ENCODE measurements at regions not wholly inside any gene's neighbourhood (a gene's known extent, or its start where the extent isn't known, plus 50 kb on each side); places are given as distances from the start of the nearest gene placed in this dataset.

- DNase-seq, result no peak
- Histone ChIP-seq H3K9me3 (no peaks in the 10 kb centered on the region), H3K4me3 (no peak overlapping the region), H3K27me3 (no peaks in the 10 kb centered on the region), H3K27ac (no peak overlapping the region), H3K4me1 (no peaks in the 10 kb centered on the region), H3K36me3 (no peaks in the 10 kb centered on the region)
- no peak for TF ChIP-seq POLR2AphosphoS5 (IDR thresholded peaks at IDR 0.05)
- no peak for TF ChIP-seq EP300 (IDR thresholded peaks at IDR 0.05; ENCODE audit: low read depth)
- TF ChIP-seq POLR2A (IDR thresholded peaks at IDR 0.05), result no peak
- TF ChIP-seq CTCF (IDR thresholded peaks at IDR 0.05), result peak in 2 of 5 experiments; percentile 28 to 30
- intact Hi-C loops (cut with DNase I; ENCODE audit: low total_unique reads), result no loop called here
- in situ Hi-C loops (cut with MboI; ENCODE audit: low pct_ligation_motif_present in 1 of 4, low pct_unique_long_range_greater_than_20kb in 1 of 4, low sequenced_read_pairs in 3 of 4), result no loop called here
Measured at GRCh38 chr10:25758041-25758457, 176.0 kb upstream of the MYO3A start.

- Histone ChIP-seq H3K4me1 (no peaks in the 10 kb centered on the region), H3K9me3 (no peaks in the 10 kb centered on the region), H3K36me3 (no peaks in the 10 kb centered on the region), H3K27me3 (no peaks in the 10 kb centered on the region), H3K4me3 (no peak overlapping the region), H3K27ac (no peak overlapping the region)
- TF ChIP-seq POLR2A (IDR thresholded peaks at IDR 0.05) (no peak), POLR2AphosphoS5 (IDR thresholded peaks at IDR 0.05) (no peak), EP300 (IDR thresholded peaks at IDR 0.05; ENCODE audit: low read depth) (no peak), CTCF (IDR thresholded peaks at IDR 0.05) (no peak)
- in situ Hi-C loops (cut with MboI; ENCODE audit: low pct_ligation_motif_present in 1 of 4, low pct_unique_long_range_greater_than_20kb in 1 of 4, low sequenced_read_pairs in 3 of 4), result no loop called here
- no peak for DNase-seq
- WGBS, 2 donors (ENCODE audit: low coverage in 1 of 2), result 0 to 22% methylated on average over 1 of the region's 1 CpG
- intact Hi-C loops (cut with DNase I; ENCODE audit: low total_unique reads), result no loop called here
Measured at GRCh38 chr10:25758511-25758910, 175.5 kb upstream of the MYO3A start.

DNA sequence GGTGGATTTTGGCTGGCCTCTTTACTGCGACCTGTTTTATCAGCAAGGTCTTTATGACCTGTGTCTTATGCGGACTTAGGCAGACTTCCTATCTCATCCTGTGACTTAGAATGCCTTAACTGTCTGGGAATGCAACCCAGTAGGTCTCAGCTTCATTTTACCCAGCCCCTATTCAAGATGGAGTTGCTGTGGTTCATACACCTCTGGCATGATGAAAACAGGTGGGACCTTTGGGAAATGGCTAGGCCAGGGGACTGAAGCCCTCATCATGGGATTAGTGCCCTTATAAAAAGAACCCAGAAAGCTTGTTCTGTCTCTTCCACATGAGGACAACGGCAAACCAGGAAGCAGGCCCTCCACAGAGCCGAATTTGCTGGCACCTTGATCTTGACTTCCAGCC is 172.1 kb upstream of the MYO3A start:
- DNase-seq, result no peak
- H3K9me3 ChIP-seq, result no peaks in the 10 kb centered on the region
- intact Hi-C loops (cut with DNase I; ENCODE audit: low total_unique reads) (no loop called here), in situ Hi-C loops (cut with MboI; ENCODE audit: low pct_ligation_motif_present in 1 of 4, low pct_unique_long_range_greater_than_20kb in 1 of 4, low sequenced_read_pairs in 3 of 4) (no loop called here)
- H3K27me3 ChIP-seq, result peaks cover 6% of the 10 kb centered on the region
- no peak overlapping the region for H3K4me3 ChIP-seq
- H3K36me3 ChIP-seq, result no peaks in the 10 kb centered on the region
- TF ChIP-seq POLR2A (IDR thresholded peaks at IDR 0.05) (no peak), EP300 (IDR thresholded peaks at IDR 0.05; ENCODE audit: low read depth) (no peak)
- no peak overlapping the region for H3K27ac ChIP-seq
- 40 to 81% methylated on average over 1 to 4 of the region's 4 CpGs for WGBS, 2 donors (ENCODE audit: low coverage in 1 of 2)
- no peaks in the 10 kb centered on the region for H3K4me1 ChIP-seq

- no peaks in the 10 kb centered on the region for H3K4me1 ChIP-seq
- 44 to 73% methylated on average over 2 of the region's 2 CpGs for WGBS, 2 donors (ENCODE audit: low coverage in 1 of 2)
- H3K4me3 ChIP-seq, result no peak overlapping the region
- in situ Hi-C loops (cut with MboI; ENCODE audit: low pct_ligation_motif_present in 1 of 4, low pct_unique_long_range_greater_than_20kb in 1 of 4, low sequenced_read_pairs in 3 of 4) (no loop called here), intact Hi-C loops (cut with DNase I; ENCODE audit: low total_unique reads) (no loop called here)
- no peak for DNase-seq
- no peak overlapping the region for H3K27ac ChIP-seq
- TF ChIP-seq POLR2AphosphoS5 (IDR thresholded peaks at IDR 0.05), result no peak
- no peak for TF ChIP-seq EP300 (IDR thresholded peaks at IDR 0.05; ENCODE audit: low read depth)
- TF ChIP-seq CTCF (IDR thresholded peaks at IDR 0.05), result no peak
- no peak for TF ChIP-seq POLR2A (IDR thresholded peaks at IDR 0.05)
- H3K9me3 ChIP-seq, result no peaks in the 10 kb centered on the region
- H3K36me3 ChIP-seq, result no peaks in the 10 kb centered on the region
- H3K27me3 ChIP-seq, result peaks cover 6% of the 10 kb centered on the region
Measured at GRCh38 chr10:25766213-25766612, 167.8 kb upstream of the MYO3A start.

- intact Hi-C loops (cut with DNase I; ENCODE audit: low total_unique reads) (no loop called here), in situ Hi-C loops (cut with MboI; ENCODE audit: low pct_ligation_motif_present in 1 of 4, low pct_unique_long_range_greater_than_20kb in 1 of 4, low sequenced_read_pairs in 3 of 4) (no loop called here)
- no peaks in the 10 kb centered on the region for H3K4me1 ChIP-seq
- 8 to 11% methylated on average over 14 to 16 of the region's 16 CpGs for WGBS, 2 donors (ENCODE audit: low coverage in 1 of 2)
- TF ChIP-seq EP300 (IDR thresholded peaks at IDR 0.05; ENCODE audit: low read depth) (no peak), POLR2AphosphoS5 (IDR thresholded peaks at IDR 0.05) (no peak), CTCF (IDR thresholded peaks at IDR 0.05) (no peak), POLR2A (IDR thresholded peaks at IDR 0.05) (no peak)
- H3K4me3 ChIP-seq, result no peak overlapping the region
- H3K27ac ChIP-seq, result no peak overlapping the region
- H3K9me3 ChIP-seq, result no peaks in the 10 kb centered on the region
- no peaks in the 10 kb centered on the region for H3K36me3 ChIP-seq
- peaks cover 6% of the 10 kb centered on the region for H3K27me3 ChIP-seq
- DNase-seq, result no peak
Measured at GRCh38 chr10:25766687-25767221, 167.3 kb upstream of the MYO3A start.
